Panc1 (cell line): ENCODE measurements at regions not wholly inside any gene's neighbourhood (a gene's known extent, or its start where the extent isn't known, plus 50 kb on each side); places are given as distances from the start of the nearest gene placed in this dataset.

Source experiments
- ATAC-seq: fragments of 200-7000 bp; cut with Tn5 transposase; 2 replicates; pipeline ENCODE4 v1.9.1; 2020; ENCODE audit warnings: mild to moderate bottlenecking, moderate library complexity
- BruUV-seq: library from RNA; stranded (reverse); fragments of 400-500 nt; replicated peaks from 2 replicates; lab custom pipeline; 2021; lab: Mats Ljungman, UMichigan
- CTCF ChIA-PET: fragments of 300-600 bp; sonication (Branson Sonifier 250); formaldehyde crosslinking; loops from one replicate; lab custom pipeline; 2022; ENCODE audit warnings: antibody characterized with exemption; lab: Charles Lee
- POLR2A ChIA-PET: fragments of 300-600 bp; sonication (Branson Sonifier 250); formaldehyde crosslinking; loops from one replicate; lab custom pipeline; 2022; ENCODE audit warnings: antibody characterized with exemption; lab: Charles Lee
- DNase-seq: peaks from one replicate; pipeline ENCODE4 v3.0.0-alpha.2; 2010; ENCODE audit warnings: low read depth, low spot score
- H3K27ac ChIP-seq: 2 replicates; pipeline ENCODE4 v1.5.1; 2011; ENCODE audit warnings: mild to moderate bottlenecking, low read length, inconsistent platforms
- H3K27me3 ChIP-seq: fragments of 200-500 bp; sonication (Bioruptor generic); 2 replicates; pipeline ENCODE4 v1.6.0; 2014; ENCODE audit warnings: low read length, inconsistent platforms; ENCODE audit not compliant: control insufficient read depth, insufficient read depth
- H3K36me3 ChIP-seq: fragments of 200-500 bp; sonication (Bioruptor generic); 2 replicates; pipeline ENCODE4 v1.5.1; 2014; ENCODE audit warnings: inconsistent platforms, mild to moderate bottlenecking, low read length, moderate library complexity; ENCODE audit not compliant: control insufficient read depth, insufficient read depth
- H3K4me1 ChIP-seq: 2 replicates; pipeline ENCODE4 v1.5.1; 2011; ENCODE audit warnings: inconsistent platforms, mild to moderate bottlenecking, low read length, moderate library complexity; ENCODE audit not compliant: control insufficient read depth, insufficient read depth
- H3K4me3 ChIP-seq, 2 experiments: 2 replicates each; pipeline ENCODE4 v1.5.1; 2011 to 2012; ENCODE audit warnings: low read depth in 2 of 2, low read length in 2 of 2, mild to moderate bottlenecking in 2 of 2, inconsistent platforms in 1 of 2, moderate library complexity in 1 of 2
- H3K9me3 ChIP-seq: fragments of 200-500 bp; sonication (Bioruptor generic); 2 replicates; pipeline ENCODE4 v1.5.1; 2014; ENCODE audit warnings: low read depth, mild to moderate bottlenecking, inconsistent platforms, low read length, moderate library complexity; ENCODE audit not compliant: control insufficient read depth, insufficient read depth
- POLR2AphosphoS5 ChIP-seq: IDR thresholded peaks from 2 replicates; pipeline ENCODE4 v1.6.1; 2012; ENCODE audit warnings: mild to moderate bottlenecking, low read depth, low read length, moderate library complexity
- SIN3A ChIP-seq: IDR thresholded peaks from 2 replicates; pipeline ENCODE4 v1.6.1; 2012; ENCODE audit warnings: low read depth, mild to moderate bottlenecking, low read length, moderate library complexity, borderline replicate concordance; ENCODE audit not compliant: insufficient read depth
- TCF7L2 ChIP-seq: IDR thresholded peaks from 2 replicates; pipeline ENCODE4 v1.6.1; 2011; ENCODE audit warnings: mild to moderate bottlenecking, low read depth, low read length, inconsistent platforms
- in situ Hi-C: cut with HindIII; loops from 2 replicates; pipeline ENCODE4 v1.10.0; 2016; ENCODE audit warnings: low sequenced_read_pairs, low pct_unique_long_range_greater_than_20kb
- intact Hi-C: fragments of 100-400 bp; cut with micrococcal nuclease; formaldehyde crosslinking; loops from one replicate; pipeline ENCODE4 v1.10.0; 2022; ENCODE audit not compliant: unreplicated experiment
- TF ChIP-seq, protein P1 (sequence below): fragments of 450-650 bp; IDR thresholded peaks from 2 replicates; pipeline ENCODE4 v1.5.1; 2017; ENCODE audit warnings: mild to moderate bottlenecking
- TF ChIP-seq, protein P2 (sequence below), 2 experiments: IDR thresholded peaks; 2 replicates each; pipeline ENCODE4 v1.6.1; 2011 to 2012; ENCODE audit warnings: low read depth in 2 of 2, control low read depth in 1 of 2, low read length in 1 of 2, mild to moderate bottlenecking in 1 of 2, moderate library complexity in 1 of 2; ENCODE audit not compliant: insufficient read depth in 1 of 2

DNA sequence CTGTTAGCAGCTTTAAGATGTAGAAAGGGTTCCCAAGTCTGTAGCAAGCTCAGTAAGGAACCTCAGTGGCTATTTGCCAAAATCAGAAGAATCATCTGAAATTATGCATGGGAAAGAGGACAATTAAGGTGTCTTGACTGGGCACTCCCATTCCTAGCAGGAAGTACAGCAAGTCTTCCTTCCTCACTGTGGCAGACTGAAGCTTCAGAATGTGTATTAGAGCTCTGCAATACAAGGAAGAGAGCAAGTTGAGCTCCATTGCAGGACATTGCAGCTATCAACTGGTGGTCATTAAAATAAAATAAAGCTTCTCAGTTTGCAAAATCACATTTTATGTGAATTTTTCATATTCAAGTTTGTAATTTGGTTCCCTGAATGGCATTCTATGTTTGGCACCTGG lies 200.5 kb upstream of the CHAC2 start:
- ChIA-PET POLR2A (no interaction called here), CTCF (no interaction called here)
- Histone ChIP-seq H3K9me3 (no peaks in the 10 kb centered on the region), H3K4me3 (no peak overlapping the region), H3K36me3 (no peaks in the 10 kb centered on the region), H3K4me1 (no peaks in the 10 kb centered on the region), H3K27me3 (no peaks in the 10 kb centered on the region), H3K27ac (no peak overlapping the region)
- in situ Hi-C loops (no loop called here), intact Hi-C loops (no loop called here)
- BruUV-seq = no TSS peak
- ATAC-seq = no peak
- TF ChIP-seq, protein P1, sequence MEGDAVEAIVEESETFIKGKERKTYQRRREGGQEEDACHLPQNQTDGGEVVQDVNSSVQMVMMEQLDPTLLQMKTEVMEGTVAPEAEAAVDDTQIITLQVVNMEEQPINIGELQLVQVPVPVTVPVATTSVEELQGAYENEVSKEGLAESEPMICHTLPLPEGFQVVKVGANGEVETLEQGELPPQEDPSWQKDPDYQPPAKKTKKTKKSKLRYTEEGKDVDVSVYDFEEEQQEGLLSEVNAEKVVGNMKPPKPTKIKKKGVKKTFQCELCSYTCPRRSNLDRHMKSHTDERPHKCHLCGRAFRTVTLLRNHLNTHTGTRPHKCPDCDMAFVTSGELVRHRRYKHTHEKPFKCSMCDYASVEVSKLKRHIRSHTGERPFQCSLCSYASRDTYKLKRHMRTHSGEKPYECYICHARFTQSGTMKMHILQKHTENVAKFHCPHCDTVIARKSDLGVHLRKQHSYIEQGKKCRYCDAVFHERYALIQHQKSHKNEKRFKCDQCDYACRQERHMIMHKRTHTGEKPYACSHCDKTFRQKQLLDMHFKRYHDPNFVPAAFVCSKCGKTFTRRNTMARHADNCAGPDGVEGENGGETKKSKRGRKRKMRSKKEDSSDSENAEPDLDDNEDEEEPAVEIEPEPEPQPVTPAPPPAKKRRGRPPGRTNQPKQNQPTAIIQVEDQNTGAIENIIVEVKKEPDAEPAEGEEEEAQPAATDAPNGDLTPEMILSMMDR = no peak
- TF ChIP-seq TCF7L2 (no peak), POLR2AphosphoS5 (no peak), SIN3A (no peak)
- TF ChIP-seq, protein P2, sequence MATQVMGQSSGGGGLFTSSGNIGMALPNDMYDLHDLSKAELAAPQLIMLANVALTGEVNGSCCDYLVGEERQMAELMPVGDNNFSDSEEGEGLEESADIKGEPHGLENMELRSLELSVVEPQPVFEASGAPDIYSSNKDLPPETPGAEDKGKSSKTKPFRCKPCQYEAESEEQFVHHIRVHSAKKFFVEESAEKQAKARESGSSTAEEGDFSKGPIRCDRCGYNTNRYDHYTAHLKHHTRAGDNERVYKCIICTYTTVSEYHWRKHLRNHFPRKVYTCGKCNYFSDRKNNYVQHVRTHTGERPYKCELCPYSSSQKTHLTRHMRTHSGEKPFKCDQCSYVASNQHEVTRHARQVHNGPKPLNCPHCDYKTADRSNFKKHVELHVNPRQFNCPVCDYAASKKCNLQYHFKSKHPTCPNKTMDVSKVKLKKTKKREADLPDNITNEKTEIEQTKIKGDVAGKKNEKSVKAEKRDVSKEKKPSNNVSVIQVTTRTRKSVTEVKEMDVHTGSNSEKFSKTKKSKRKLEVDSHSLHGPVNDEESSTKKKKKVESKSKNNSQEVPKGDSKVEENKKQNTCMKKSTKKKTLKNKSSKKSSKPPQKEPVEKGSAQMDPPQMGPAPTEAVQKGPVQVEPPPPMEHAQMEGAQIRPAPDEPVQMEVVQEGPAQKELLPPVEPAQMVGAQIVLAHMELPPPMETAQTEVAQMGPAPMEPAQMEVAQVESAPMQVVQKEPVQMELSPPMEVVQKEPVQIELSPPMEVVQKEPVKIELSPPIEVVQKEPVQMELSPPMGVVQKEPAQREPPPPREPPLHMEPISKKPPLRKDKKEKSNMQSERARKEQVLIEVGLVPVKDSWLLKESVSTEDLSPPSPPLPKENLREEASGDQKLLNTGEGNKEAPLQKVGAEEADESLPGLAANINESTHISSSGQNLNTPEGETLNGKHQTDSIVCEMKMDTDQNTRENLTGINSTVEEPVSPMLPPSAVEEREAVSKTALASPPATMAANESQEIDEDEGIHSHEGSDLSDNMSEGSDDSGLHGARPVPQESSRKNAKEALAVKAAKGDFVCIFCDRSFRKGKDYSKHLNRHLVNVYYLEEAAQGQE (IDR thresholded peaks at IDR 0.05; ENCODE audit: insufficient read depth in 1 of 2, low read depth in 2 of 2, low read length in 1 of 2) = no peak
- no peak for DNase-seq

- no peaks in the 10 kb centered on the region for H3K9me3 ChIP-seq
- ChIA-PET CTCF (no interaction called here), POLR2A (no interaction called here)
- no peak overlapping the region for H3K27ac ChIP-seq
- no peak for ATAC-seq
- no peaks in the 10 kb centered on the region for H3K27me3 ChIP-seq
- TF ChIP-seq POLR2AphosphoS5 = no peak
- TF ChIP-seq, protein P1 = no peak
- no peak for TF ChIP-seq SIN3A
- TF ChIP-seq, protein P2 (IDR thresholded peaks at IDR 0.05; ENCODE audit: insufficient read depth in 1 of 2, low read depth in 2 of 2, low read length in 1 of 2) = no peak
- no peak for TF ChIP-seq TCF7L2
- no TSS peak for BruUV-seq
- intact Hi-C loops = no loop called here
- H3K36me3 ChIP-seq = no peaks in the 10 kb centered on the region
- in situ Hi-C loops = no loop called here
- no peaks in the 10 kb centered on the region for H3K4me1 ChIP-seq
- H3K4me3 ChIP-seq = no peak overlapping the region
- DNase-seq = no peak
These were observed 205.2 kb upstream of the CHAC2 start for GRCh38 chr2:53562407-53562806.
